ENCODE measurements at regions not wholly inside any gene's neighbourhood (a gene's known extent, or its start where the extent isn't known, plus 50 kb on each side); places are given as distances from the start of the nearest gene placed in this dataset.

- TF ChIP-seq EZH2 (IDR thresholded peaks at IDR 0.05; ENCODE audit: insufficient read depth, poor library complexity, severe bottlenecking), result no peak
- no peak for TF ChIP-seq EZH2phosphoT487 (IDR thresholded peaks at IDR 0.05; ENCODE audit: insufficient read depth, low read depth)
Observed at GRCh38 chr3:10568549-10568948, 63.2 kb upstream of the ATP2B2 start.
